Right lobe of liver (tissue), 4 donors: ENCODE measurements at regions not wholly inside any gene's neighbourhood (a gene's known extent, or its start where the extent isn't known, plus 50 kb on each side); places are given as distances from the start of the nearest gene placed in this dataset.

Experiments
- POLR2A ChIP-seq: fragments of 450-650 bp; IDR thresholded peaks from one replicate; pipeline ENCODE4 v1.6.1; 2017; ENCODE audit warnings: antibody characterized with exemption, mild to moderate bottlenecking
- TF ChIP-seq, protein P1 (sequence below), 4 donors: fragments of 200-600 bp in 3 of 4; fragments of 450-650 bp in 1 of 4; IDR thresholded peaks; one replicate each; pipeline versions ENCODE4 v1.5.1 to v1.8.0; 2016 to 2022; ENCODE audit warnings: antibody characterized with exemption in 4 of 4, mild to moderate bottlenecking in 2 of 4
- donor health status: DM: no; HTN: no; CAD: no.
- donor health status: DM: no; HTN: no; CAD: no.
- donor health status: DM: no; HTN: yes; CAD: no.

- TF ChIP-seq, protein P1, sequence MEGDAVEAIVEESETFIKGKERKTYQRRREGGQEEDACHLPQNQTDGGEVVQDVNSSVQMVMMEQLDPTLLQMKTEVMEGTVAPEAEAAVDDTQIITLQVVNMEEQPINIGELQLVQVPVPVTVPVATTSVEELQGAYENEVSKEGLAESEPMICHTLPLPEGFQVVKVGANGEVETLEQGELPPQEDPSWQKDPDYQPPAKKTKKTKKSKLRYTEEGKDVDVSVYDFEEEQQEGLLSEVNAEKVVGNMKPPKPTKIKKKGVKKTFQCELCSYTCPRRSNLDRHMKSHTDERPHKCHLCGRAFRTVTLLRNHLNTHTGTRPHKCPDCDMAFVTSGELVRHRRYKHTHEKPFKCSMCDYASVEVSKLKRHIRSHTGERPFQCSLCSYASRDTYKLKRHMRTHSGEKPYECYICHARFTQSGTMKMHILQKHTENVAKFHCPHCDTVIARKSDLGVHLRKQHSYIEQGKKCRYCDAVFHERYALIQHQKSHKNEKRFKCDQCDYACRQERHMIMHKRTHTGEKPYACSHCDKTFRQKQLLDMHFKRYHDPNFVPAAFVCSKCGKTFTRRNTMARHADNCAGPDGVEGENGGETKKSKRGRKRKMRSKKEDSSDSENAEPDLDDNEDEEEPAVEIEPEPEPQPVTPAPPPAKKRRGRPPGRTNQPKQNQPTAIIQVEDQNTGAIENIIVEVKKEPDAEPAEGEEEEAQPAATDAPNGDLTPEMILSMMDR (IDR thresholded peaks at IDR 0.05): no peak
- TF ChIP-seq POLR2A: no peak
Observed at GRCh38 chr3:87073496-87074145, 82.7 kb upstream of the VGLL3 start.
